Choroid plexus epithelial cell (primary cell): ENCODE measurements at regions not wholly inside any gene's neighbourhood (a gene's known extent, or its start where the extent isn't known, plus 50 kb on each side); places are given as distances from the start of the nearest gene placed in this dataset.

Experiments used
- DNase-seq: peaks from one replicate; pipeline ENCODE4 v3.0.0-alpha.2; 2010; ENCODE audit warnings: low read depth
- H3K4me3 ChIP-seq: 2 replicates; pipeline ENCODE4 v1.5.1; 2011; ENCODE audit warnings: low read depth, mild to moderate bottlenecking, control low read depth, low read length, moderate library complexity
- CTCF ChIP-seq: conservative IDR thresholded peaks from 2 replicates; pipeline ENCODE4 v1.5.1; 2011; ENCODE audit warnings: low read depth, mild to moderate bottlenecking, control low read depth, inconsistent platforms, low read length, moderate library complexity

GRCh38 chr3:31086698-31087097 lies 192.2 kb upstream of the GADL1 start:
- DNase-seq, result no peak
- no peak for TF ChIP-seq CTCF

GRCh38 chr3:31091748-31092147 lies 197.3 kb upstream of the GADL1 start:
- no peak overlapping the region for H3K4me3 ChIP-seq
- peak; percentile 5 for TF ChIP-seq CTCF
- no peak for DNase-seq

More at GRCh38 chr3:31086698-31087097, 192.2 kb upstream of the GADL1 start:
- H3K4me3 ChIP-seq, result no peak overlapping the region

DNA sequence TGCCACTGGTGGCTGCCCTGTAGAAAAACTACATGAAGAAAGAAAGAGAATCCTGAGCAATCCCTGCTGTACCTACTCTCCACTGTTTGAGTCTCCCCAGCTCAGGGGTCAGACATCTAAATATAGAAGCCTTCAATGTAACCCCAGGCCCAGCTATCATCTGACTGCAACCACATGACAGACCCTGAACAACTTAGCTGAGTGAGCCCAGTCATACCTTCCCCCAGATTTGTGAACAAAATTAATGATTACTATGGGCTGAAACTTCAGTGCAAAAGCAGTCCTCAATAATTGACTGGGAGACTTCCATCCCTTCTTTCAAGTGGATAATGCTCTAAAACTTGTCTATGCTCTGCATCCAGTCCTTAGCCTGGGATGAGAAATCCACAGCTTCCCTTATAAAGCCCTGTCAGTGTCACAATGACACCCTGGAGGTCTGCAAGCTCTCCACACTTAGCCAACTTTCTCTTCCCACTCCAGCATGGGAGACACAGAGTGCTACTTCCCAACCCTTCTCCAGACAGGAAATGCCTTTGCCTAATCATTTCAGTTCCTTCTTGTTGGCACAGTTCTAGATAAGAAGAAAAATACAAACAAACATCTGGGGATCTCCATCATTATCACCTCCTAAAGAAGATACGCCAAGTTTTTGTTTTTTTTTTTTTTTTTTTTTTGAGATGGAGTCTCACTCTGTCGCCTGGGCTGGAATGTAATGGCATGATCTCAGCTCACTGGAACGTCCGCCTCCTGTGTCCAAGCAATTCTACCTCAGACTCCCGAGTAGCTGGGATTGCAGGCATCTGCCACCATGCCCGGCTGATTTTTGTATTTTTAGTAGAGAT lies 198.5 kb upstream of the GADL1 start:
- no peak overlapping the region for H3K4me3 ChIP-seq
- peak; percentile 32 for DNase-seq
- TF ChIP-seq CTCF, result no peak

DNA sequence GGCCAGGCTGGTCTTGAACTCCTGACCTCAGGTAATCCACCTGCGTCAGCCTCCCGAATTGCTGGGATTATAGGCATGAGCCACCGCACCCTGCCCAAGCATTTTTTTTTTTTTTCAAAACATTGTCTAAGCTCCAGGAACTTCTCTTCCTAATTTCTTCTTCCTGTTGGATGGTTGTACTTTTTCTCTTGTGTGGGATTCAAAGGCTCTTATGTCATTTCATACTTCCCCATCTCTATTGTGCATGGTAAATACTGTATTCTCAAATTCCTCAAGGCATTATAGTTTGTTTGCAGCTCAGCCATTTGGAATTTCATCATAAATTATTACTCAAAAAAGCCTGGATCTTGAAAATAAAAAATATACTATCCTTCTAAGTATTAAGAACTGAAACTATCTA lies 199.1 kb upstream of the GADL1 start:
- no peak for DNase-seq
- TF ChIP-seq CTCF, result no peak
- no peak overlapping the region for H3K4me3 ChIP-seq

- H3K4me3 ChIP-seq, result no peak overlapping the region
- no peak for TF ChIP-seq CTCF
- no peak for DNase-seq
These were observed 199.6 kb upstream of the GADL1 start for GRCh38 chr3:31094048-31094447.

GRCh38 chr3:31095255-31095654 lies 200.8 kb upstream of the GADL1 start:
- no peak for TF ChIP-seq CTCF
- no peak overlapping the region for H3K4me3 ChIP-seq
- no peak for DNase-seq
